ENCODE measurements at regions not wholly inside any gene's neighbourhood (a gene's known extent, or its start where the extent isn't known, plus 50 kb on each side); places are given as distances from the start of the nearest gene placed in this dataset.

GRCh38 chr5:107242411-107243219, 428.1 kb downstream of the EFNA5 start:
- POLR2A ChIA-PET = no interaction called here

DNA sequence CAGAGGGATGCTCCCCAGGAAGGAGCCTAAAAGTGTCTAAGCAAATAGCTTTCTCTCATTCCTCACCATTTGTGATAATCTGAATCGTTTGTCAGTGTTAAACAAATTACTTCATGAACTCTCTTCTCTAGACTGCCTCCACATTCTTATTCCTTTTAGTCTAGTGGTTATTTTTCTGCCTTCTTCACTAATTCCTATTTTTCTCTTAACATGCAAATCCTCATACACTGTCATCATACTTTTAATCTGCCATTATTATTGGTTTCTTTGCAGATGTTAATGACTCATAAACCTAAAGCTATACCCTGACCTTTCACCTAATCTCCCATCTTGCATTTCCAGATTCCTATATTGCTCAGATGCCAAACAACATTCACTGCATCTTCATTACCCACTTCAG, 428.9 kb downstream of the EFNA5 start:
- DNase-seq (ENCODE audit: low read depth, low spot score) = no peak
- CTCF ChIA-PET = no interaction called here
- TF ChIP-seq, protein P1, sequence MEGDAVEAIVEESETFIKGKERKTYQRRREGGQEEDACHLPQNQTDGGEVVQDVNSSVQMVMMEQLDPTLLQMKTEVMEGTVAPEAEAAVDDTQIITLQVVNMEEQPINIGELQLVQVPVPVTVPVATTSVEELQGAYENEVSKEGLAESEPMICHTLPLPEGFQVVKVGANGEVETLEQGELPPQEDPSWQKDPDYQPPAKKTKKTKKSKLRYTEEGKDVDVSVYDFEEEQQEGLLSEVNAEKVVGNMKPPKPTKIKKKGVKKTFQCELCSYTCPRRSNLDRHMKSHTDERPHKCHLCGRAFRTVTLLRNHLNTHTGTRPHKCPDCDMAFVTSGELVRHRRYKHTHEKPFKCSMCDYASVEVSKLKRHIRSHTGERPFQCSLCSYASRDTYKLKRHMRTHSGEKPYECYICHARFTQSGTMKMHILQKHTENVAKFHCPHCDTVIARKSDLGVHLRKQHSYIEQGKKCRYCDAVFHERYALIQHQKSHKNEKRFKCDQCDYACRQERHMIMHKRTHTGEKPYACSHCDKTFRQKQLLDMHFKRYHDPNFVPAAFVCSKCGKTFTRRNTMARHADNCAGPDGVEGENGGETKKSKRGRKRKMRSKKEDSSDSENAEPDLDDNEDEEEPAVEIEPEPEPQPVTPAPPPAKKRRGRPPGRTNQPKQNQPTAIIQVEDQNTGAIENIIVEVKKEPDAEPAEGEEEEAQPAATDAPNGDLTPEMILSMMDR (IDR thresholded peaks at IDR 0.05; ENCODE audit: insufficient read depth, low read length, missing control alignments) = no peak
- H3K4me3 ChIP-seq (ENCODE audit: low read depth, low read length) = no peak overlapping the region
- POLR2A ChIA-PET = no interaction called here

More at GRCh38 chr5:107242411-107243219, 428.1 kb downstream of the EFNA5 start:
- CTCF ChIA-PET = no interaction called here
- TF ChIP-seq, protein P1 (IDR thresholded peaks at IDR 0.05; ENCODE audit: insufficient read depth, low read length, missing control alignments) = no peak
- no peak for DNase-seq (ENCODE audit: low read depth, low spot score)
- H3K4me3 ChIP-seq (ENCODE audit: low read depth, low read length) = no peak overlapping the region

DNA sequence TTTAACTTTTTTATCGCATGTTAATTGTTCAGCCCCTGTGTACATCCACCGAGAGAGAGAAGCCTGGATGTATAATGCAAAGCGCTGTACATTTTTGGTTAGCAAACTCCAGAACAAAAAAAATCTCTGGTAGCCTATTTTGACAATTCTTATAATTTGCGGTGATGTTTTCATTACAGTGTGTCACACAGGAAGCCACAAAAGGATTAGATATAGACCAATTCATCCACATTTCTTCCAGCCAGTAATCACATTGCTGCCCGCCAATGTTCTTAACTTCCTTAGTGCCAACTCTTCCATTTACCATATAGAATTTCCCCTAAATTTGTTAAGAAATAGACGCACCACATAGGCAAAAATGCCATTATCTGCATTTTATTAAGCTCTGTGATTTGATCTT, 435.6 kb downstream of the EFNA5 start:
- ChIA-PET POLR2A (no interaction called here), CTCF (interaction anchor here (2.1 kb wide), 1 partner anchor 13 kb away, joined by 8 read pairs; no protein-coding TSS in a partner anchor)
- TF ChIP-seq, protein P1 (IDR thresholded peaks at IDR 0.05; ENCODE audit: insufficient read depth, low read length, missing control alignments) = no peak
- DNase-seq (ENCODE audit: low read depth, low spot score) = no peak
- no peak overlapping the region for H3K4me3 ChIP-seq (ENCODE audit: low read depth, low read length)

DNA sequence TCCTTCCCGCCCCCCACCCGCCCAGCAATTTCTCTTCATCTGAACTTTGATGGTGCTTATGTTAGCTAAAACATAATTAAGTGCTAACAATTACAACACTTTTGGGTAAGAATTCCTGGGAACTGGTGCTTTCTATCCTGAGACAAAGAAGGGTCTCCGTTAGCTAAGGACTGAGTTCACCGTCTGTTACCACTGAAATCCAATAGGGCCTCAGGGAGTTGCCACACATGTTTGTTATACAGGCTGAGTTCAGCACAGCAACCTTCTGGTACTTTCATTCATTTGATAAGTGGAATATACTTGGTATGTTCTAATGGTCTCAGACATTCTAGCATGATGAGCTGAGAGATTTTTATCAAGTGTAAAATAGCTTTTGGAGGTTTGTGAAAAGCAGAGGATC, 437.9 kb downstream of the EFNA5 start:
- DNase-seq (ENCODE audit: low read depth, low spot score) = no peak
- H3K4me3 ChIP-seq (ENCODE audit: low read depth, low read length) = no peak overlapping the region
- TF ChIP-seq, protein P1 (IDR thresholded peaks at IDR 0.05; ENCODE audit: insufficient read depth, low read length, missing control alignments) = no peak
- CTCF ChIA-PET = no interaction called here
- POLR2A ChIA-PET = no interaction called here

GRCh38 chr5:107232293-107232692, 438.4 kb downstream of the EFNA5 start:
- H3K4me3 ChIP-seq (ENCODE audit: low read depth, low read length) = no peak overlapping the region
- CTCF ChIA-PET = no interaction called here
- DNase-seq (ENCODE audit: low read depth, low spot score) = no peak
- TF ChIP-seq, protein P1 (IDR thresholded peaks at IDR 0.05; ENCODE audit: insufficient read depth, low read length, missing control alignments) = no peak
- POLR2A ChIA-PET = no interaction called here

- CTCF ChIA-PET = no interaction called here
- no peak for DNase-seq (ENCODE audit: low read depth, low spot score)
- H3K4me3 ChIP-seq (ENCODE audit: low read depth, low read length) = no peak overlapping the region
- TF ChIP-seq, protein P1 (IDR thresholded peaks at IDR 0.05; ENCODE audit: insufficient read depth, low read length, missing control alignments) = no peak
- POLR2A ChIA-PET = no interaction called here
Measured at GRCh38 chr5:107231191-107231590, 439.5 kb downstream of the EFNA5 start.
